KBM-7 (cell line): ENCODE measurements at regions not wholly inside any gene's neighbourhood (a gene's known extent, or its start where the extent isn't known, plus 50 kb on each side); places are given as distances from the start of the nearest gene placed in this dataset.

Experiments
- DNase-seq: peaks from one replicate; pipeline ENCODE4 v3.0.0-alpha.2; 2015
- in situ Hi-C: fragments of 300-500 bp; cut with MboI; formaldehyde crosslinking; loops from 2 replicates; pipeline ENCODE4 v1.14.3; 2020; ENCODE audit warnings: low sequenced_read_pairs, low pct_unique_long_range_greater_than_20kb, mixed read lengths

DNA sequence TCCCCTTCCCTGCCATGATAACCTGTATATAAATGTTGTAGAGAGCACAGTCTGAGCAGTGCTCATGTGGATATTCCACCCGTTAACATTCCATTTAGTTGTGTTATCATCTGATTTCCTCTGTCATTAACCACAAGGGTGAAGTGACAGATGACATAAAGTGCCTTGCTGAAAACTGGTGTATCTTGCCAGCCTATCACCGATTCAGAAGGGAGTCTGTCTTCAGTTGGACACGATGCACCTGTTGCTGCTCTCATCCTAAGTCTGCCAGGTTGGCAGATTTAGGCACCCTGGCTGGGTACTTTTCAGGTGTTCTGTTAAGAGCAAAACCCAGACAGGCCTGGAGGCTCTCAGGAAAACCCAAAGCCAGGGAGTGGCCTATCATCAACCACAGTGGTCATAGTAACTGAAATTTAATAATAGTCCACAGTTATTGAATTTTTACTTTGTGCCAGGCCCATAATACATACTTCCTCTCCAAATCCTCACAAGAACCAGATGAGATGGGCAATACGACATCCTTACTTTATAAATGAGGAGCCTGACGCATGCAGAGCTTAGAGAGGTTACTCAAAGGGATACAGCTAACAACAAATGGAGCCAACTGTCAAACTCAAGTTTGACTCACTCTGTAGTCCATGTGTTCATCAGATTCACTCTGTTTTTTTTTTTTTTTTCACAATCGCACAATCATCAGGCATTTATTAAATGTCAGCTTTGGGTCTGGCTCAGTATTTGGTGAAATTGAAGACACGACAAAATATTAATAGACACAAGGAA lies 100.7 kb upstream of the SPRY4 start:
- DNase-seq = no peak
- in situ Hi-C loops = no loop called here

DNA sequence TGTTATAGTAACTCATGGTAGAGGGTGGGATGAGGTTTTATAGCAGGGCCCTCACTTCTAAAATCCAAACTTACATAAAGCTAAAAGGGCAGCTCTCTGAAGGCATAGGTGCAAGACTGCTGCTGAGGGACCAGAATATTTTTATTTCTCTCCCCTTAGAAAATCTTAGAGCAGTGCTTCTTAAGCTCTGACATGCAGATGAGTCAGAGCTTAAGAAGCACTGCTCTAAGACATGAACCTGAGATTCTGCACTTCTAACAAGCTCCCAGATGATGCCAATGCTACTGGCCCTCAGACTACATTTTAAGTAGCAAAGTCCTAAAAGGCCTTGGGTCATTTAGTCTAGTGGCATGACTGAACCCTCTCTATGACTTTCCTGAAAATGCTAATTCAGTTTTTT lies 97.6 kb upstream of the SPRY4 start:
- DNase-seq = no peak
- in situ Hi-C loops = no loop called here

DNA sequence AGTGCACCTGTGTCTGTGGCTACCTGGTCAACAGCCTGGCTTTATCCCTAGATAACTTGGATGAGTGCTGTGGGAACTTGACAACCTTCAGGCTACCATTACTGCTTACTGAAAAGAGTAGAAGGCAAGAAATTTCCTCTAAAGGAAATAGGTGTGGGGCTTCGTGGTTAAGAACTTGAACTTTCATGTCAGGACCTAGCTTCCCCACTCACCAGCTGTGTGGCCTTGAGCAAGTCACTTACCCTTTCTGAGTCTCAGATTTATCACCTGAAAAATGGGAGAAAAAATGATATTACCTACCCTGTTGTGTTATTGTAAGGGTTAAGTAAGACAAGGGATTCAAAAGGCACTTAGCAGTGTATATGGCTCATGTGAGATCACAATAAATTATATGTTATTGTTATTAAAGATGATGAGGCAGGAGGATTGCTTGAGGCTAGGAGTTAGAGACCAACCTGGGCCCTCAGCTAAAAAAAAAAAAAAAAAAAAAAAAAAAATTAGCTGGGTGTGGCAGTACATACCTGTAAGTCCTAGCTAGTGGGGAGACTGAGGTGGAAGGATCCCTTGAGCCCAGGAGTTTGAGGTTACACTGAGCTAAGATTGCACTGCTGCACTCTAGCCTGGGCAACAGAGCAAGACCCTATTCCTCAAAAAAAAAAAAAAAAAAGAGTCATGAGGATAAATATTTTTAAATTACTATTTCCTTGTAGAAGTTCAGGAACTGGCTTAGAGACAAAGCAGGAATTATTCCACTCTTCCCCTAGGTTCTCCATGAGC lies 97.0 kb upstream of the SPRY4 start:
- in situ Hi-C loops = no loop called here
- DNase-seq = no peak

- in situ Hi-C loops = no loop called here
- DNase-seq = no peak
Observed at GRCh38 chr5:142421228-142421617, 96.4 kb upstream of the SPRY4 start.

DNA sequence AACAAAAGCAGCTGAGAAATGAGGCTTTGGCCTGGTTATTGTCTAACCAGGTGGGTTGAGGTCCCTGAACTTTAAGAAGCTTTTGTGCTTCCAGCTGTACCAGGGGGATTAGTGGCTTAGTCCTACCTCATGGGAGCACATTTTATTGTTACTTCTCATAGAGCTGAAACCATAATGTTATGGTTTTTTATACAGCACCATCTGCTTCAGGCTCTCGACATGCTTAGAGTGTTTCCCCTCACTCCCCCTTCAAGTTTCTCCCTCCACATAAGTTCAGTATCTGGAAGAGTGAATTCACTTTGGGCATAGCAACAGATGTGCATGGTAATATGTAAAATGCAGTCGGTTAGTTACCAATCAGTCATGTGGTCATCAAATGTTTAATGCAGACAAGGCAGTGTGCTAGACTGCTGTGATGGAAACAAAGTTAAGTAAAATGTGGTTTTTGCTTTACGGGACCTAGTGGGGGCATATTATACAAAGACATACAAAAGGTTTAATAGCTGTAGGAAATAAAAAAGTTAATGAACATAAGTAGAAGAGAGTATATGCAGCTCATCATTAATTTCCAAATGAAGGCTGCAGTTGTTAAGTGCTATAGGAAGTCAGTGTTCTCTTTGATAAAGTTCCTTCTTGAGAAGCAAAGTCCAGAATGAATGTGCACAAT lies 95.9 kb upstream of the SPRY4 start:
- in situ Hi-C loops = no loop called here
- no peak for DNase-seq

DNA sequence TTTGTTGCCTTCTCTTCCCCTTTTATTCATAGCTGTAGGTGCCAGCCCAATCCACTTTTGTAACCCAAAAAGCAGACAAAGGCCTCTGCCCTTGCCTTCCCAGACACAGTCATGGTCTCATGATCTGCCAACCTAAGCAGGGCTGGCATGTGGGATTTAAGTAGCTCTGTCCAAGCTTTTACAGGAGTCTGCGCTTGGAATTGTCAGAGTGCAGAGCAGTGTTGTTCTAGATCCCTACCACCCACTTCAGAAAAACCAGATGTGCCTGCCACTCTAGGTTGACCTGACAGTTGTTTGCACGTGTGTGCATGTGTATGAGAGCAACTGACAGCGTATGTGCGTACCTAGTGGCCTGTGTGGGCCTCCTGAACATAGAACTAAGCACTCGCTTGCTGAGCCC lies 87.8 kb upstream of the SPRY4 start:
- in situ Hi-C loops = no loop called here
- no peak for DNase-seq

- in situ Hi-C loops = no loop called here
- no peak for DNase-seq
Observed at GRCh38 chr5:142411656-142412425, 87.0 kb upstream of the SPRY4 start.

DNA sequence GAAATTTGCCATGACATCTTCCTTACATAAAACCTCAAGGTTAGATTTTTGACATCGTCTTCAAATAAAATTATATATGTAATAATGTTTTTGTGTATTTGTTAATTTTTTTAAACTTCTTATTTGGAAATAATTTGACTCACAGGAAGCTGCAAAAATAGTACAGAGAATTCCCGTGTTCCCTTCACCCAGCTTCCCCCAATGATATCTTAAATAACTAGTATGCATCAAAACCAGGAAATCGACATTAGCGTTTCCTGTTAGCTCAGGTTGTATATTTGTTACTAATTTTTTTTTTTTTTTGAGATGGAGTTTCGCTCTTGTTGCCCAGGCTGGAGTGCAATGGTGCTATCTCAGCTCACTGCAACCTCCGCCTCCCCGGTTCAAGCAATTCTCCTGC lies 86.3 kb upstream of the SPRY4 start:
- in situ Hi-C loops = no loop called here
- DNase-seq = no peak

DNA sequence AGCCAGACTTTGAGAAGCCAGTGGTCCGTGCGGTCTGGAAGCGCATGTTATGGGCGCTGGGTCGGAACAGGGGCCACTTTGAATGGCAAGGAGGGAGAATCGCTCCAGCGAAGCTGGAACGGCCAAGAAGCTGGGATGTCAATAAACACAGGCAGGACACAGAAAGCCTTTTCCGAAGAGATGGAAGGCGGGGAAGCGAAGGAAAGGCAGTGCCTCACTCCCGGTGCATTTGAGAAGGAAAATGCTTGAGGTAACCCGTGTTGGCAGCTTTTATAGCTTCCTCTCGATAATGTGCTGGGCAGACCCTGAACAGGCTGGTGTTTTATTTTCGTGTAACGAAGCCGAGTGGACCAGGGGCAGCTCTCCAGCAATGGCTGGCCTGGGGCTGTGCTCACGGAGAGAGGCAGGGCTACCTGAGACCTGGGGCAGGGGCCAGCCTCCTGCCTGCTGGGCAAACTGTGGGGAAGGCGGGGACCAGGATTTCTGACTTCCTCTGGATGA lies 84.2 kb upstream of the SPRY4 start:
- in situ Hi-C loops = no loop called here
- no peak for DNase-seq

DNA sequence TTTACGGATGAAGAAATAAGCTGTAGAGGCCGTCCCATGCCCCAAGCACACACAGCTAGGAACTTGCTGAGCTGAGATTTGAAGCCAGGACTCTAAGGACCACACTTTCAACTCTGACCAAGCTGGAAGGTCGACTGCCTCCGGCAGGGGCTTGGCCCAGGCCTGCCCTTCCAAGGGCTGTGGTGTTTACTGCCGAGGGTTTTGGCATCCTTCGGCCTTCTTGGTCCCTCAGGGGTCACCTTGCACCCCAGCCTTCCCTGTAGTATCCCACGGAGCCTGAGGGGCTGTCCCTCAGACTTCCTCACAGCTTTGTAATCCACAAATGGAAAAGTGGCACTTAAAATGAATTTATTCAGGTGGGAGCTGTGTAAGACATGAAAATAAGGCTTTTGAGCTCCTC lies 83.7 kb upstream of the SPRY4 start:
- no peak for DNase-seq
- in situ Hi-C loops = no loop called here

- DNase-seq = no peak
- in situ Hi-C loops = no loop called here
Observed at GRCh38 chr5:142405814-142406395, 81.1 kb upstream of the SPRY4 start.

- no peak for DNase-seq
- in situ Hi-C loops = no loop called here
Observed at GRCh38 chr5:142405023-142405422, 80.2 kb upstream of the SPRY4 start.

- in situ Hi-C loops = no loop called here
- DNase-seq = no peak
Observed at GRCh38 chr5:142404046-142404477, 79.2 kb upstream of the SPRY4 start.

DNA sequence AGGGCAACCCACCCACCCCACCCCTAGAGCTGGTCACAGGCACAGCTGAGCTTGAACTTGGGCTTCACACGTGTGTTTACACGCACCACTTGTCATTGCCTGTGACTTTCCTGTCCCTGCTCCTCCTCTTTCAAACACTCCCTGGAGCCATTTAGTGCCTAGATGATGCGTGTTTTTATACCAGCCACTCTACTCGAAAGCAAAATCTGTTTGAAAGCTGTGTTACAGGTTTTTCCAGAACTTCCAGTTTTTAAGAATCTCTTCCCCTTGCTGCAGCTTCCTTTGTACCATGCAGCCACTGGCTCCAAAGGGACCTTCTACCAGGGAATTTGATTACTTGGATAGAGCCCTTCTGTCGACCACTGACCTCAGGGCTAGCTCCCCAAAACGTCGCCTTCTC lies 78.8 kb upstream of the SPRY4 start:
- in situ Hi-C loops = no loop called here
- no peak for DNase-seq

DNA sequence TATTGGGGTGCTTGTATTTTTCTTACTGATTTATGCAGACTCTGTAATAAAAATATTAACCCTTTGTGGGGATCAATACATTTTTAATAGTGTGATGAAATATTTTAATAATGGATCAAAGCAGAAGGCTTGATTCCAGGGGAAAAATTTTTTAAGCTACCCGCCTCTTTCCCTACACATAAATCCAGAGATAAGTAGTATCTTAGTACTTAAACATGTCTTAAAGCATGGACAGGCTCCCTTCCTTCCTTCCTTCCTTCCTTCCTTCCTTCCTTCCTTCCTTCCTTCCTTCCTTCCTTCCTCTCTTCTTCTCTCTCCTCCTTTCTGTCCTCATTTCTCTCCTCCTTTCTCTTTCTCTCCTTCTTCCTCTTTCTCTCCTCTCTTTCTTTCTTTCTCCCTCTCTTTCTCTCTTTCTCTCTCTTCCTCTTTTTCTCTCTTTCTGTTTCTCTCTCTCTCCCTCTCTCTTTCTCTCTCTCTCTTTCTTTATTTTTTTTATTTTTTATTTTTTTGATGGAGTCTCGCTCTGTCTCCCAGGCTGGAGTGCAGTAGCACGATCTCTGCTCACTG lies 78.0 kb upstream of the SPRY4 start:
- DNase-seq = no peak
- in situ Hi-C loops = no loop called here

- in situ Hi-C loops = no loop called here
- DNase-seq = no peak
Observed at GRCh38 chr5:142400415-142400814, 75.6 kb upstream of the SPRY4 start.

GRCh38 chr5:142399891-142400290 lies 75.1 kb upstream of the SPRY4 start:
- DNase-seq = no peak
- in situ Hi-C loops = no loop called here

DNA sequence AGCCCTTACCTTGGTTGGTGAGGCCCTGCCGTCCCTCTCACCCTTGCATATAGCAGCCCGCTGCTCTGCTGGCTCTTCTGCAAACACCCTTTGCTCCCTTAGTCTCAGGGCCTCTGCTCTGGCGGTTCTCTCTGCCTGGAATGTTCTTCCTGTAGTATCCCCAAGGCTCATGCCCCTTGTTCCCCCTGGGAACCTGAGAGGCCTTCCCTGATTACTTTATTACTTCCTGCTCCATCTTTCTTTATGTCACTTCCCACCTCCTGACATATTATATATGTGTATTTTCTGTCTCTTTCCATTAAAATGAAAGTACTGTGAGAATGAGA lies 73.9 kb upstream of the SPRY4 start:
- in situ Hi-C loops = no loop called here
- no peak for DNase-seq
